ENCODE measurements at regions not wholly inside any gene's neighbourhood (a gene's known extent, or its start where the extent isn't known, plus 50 kb on each side); places are given as distances from the start of the nearest gene placed in this dataset.
"Not testable (repeated sequence)": the region's sequence is repeated elsewhere in the genome, so short reads cannot be mapped to it uniquely, and the experiment has no call there.

GRCh38 chr4:125551967-125552366 lies 237.2 kb downstream of the FAT4 start:
- no peak overlapping the region for H3K4me3 ChIP-seq
- H3K27ac ChIP-seq: no peak overlapping the region

DNA sequence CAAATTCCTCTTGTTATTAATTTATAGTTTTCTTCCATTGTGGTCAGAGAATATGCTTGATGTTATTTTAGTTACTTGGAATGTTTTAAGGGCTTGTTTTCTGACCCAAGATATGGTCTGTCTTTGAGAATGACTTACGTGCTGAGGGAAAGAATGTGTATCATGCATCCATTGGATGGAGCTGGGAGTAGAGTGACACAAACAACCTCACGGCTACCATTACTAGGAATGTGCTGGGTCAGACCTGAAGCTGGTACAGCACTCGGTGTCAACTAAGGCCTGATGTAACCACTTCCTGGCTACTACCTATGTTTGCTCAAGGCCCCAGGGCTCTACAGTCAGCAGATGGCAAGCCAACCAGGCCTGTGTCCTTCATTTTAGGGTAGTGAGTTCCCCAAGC lies 257.8 kb downstream of the FAT4 start:
- no peak overlapping the region for H3K4me3 ChIP-seq
- H3K27ac ChIP-seq: no peak overlapping the region

- H3K4me3 ChIP-seq: no peak overlapping the region
- H3K27ac ChIP-seq: no peak overlapping the region
Measured at GRCh38 chr4:125573368-125573767, 258.6 kb downstream of the FAT4 start.

GRCh38 chr4:125573786-125574185 lies 259.0 kb downstream of the FAT4 start:
- no peak overlapping the region for H3K27ac ChIP-seq

DNA sequence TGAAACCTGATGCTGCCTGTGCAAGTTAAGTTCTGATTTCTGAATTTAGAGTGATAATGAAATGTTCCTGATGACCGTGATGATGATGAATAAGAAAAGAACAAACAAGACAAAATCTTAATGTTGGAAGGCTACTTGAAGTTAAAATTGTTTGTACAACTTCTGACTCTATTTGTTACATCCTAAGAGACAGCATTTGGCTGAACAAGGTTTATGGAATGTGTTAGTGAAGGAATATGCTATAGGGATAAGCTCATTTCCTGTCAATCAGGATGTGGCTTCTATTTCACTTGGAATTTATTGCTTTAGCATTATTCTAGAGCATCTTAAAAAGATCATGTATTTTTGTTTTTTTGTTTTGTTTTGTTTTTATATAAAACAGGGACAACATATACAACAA lies 267.5 kb downstream of the FAT4 start:
- Histone ChIP-seq H3K27ac (no peak overlapping the region), H3K4me3 (no peak overlapping the region)

More at GRCh38 chr4:125573786-125574185, 259.0 kb downstream of the FAT4 start:
- no peak overlapping the region for H3K4me3 ChIP-seq

GRCh38 chr4:125590158-125590557 lies 275.4 kb downstream of the FAT4 start:
- Histone ChIP-seq H3K4me3 (no peak overlapping the region), H3K27ac (no peak overlapping the region)

GRCh38 chr4:125591290-125591689 lies 276.5 kb downstream of the FAT4 start:
- Histone ChIP-seq H3K27ac (no peak overlapping the region), H3K4me3 (no peak overlapping the region)

- H3K27ac ChIP-seq: no peak overlapping the region
- H3K4me3 ChIP-seq: no peak overlapping the region
Measured at GRCh38 chr4:125594056-125594602, 279.4 kb downstream of the FAT4 start.

DNA sequence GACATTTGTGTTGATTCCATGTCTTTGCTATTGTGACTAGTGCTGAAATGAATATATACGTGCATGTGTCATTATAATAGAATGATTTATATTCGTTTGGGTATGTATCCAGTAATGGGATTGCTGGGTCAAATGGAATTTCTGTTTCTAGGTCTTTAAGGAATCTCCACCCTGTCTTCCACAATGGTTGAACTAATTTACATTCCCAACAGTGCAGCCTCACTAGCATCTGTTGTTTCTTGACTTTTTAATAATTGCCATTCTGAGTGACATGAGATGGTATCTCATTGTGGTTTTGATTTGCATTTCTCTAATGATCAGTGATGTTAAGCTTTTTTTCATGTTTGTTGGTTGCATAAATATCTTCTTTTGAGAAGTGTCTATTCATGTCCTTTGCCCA lies 291.2 kb downstream of the FAT4 start:
- not testable (repeated sequence) for H3K4me3 ChIP-seq, H3K27ac ChIP-seq

- peak overlapping the region in 1 of 21 experiments; percentile 39 for H3K27ac ChIP-seq
- H3K4me3 ChIP-seq: no peak overlapping the region
Measured at GRCh38 chr4:125620066-125620860, 305.5 kb downstream of the FAT4 start.

- no peak overlapping the region for H3K27ac ChIP-seq
Measured at GRCh38 chr4:125624951-125625350, 310.2 kb downstream of the FAT4 start.

DNA sequence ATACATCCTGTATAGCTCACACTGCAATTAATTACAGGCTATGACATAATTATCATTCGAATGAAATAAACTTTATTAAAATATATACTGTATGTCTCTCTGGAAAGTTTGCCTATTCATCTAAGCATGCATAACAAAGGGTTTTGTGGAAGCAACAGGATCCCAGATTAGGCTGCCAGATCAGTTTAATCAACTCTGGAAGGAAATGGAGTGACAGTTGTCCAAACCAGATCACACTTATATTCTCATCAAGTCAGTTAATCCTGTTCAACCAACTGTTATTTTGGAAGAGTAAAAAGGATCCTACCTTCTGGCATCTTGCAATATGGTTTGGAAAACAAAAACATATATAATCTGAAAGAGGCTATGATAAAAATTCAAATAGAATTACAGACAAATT lies 312.2 kb downstream of the FAT4 start:
- H3K4me3 ChIP-seq: no peak overlapping the region
- no peak overlapping the region for H3K27ac ChIP-seq

More at GRCh38 chr4:125624951-125625350, 310.2 kb downstream of the FAT4 start:
- no peak overlapping the region for H3K4me3 ChIP-seq

GRCh38 chr4:125639182-125639621 lies 324.4 kb downstream of the FAT4 start:
- H3K27ac ChIP-seq: no peak overlapping the region

GRCh38 chr4:125641611-125642010 lies 326.9 kb downstream of the FAT4 start:
- no peak overlapping the region for H3K4me3 ChIP-seq
- no peak overlapping the region for H3K27ac ChIP-seq

More at GRCh38 chr4:125639182-125639621, 324.4 kb downstream of the FAT4 start:
- no peak overlapping the region for H3K4me3 ChIP-seq

- Histone ChIP-seq H3K27ac (no peak overlapping the region), H3K4me3 (no peak overlapping the region)
Measured at GRCh38 chr4:125642645-125643044, 327.9 kb downstream of the FAT4 start.

- H3K27ac ChIP-seq: no peak overlapping the region
- no peak overlapping the region for H3K4me3 ChIP-seq
Measured at GRCh38 chr4:125649452-125649851, 334.7 kb downstream of the FAT4 start.

DNA sequence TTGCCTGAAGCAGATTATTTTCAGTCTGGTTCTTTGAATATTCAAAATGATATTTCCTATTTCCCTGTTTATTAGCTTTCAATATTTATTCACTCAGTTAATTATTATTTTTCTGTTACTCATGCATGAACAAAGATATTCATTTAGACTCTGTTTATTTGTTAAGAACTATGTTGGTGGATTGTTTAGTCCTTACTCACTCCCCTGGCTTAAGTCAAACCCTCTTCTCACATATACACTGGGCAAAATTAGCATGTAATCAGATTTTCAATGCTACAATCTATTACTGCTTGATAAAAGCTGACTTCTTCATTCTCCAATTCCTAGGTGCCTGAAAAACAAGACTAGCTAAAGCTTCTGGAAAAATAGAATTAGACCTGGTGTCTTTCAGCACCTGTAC lies 335.8 kb downstream of the FAT4 start:
- Histone ChIP-seq H3K4me3 (no peak overlapping the region), H3K27ac (no peak overlapping the region)

GRCh38 chr4:125651707-125652357 lies 337.1 kb downstream of the FAT4 start:
- H3K27ac ChIP-seq, H3K4me3 ChIP-seq: not testable (repeated sequence)

DNA sequence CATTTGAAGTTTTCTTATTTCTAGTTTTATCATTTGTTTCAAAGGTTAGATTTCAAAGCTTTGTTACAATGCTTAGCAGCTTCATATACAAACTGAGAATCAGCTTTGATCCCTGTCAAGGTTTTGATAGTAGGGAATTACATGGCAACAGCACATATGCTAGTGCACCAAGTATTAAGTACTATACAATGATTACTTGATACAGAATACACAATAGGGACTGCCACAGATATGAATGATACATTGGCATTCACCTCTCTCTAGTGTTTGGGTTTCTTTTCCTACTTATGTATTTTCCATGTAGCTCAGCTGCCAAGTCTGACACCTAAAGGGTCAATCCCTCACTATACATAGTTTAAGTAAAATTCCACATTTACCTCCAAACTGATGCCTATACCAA lies 344.0 kb downstream of the FAT4 start:
- Histone ChIP-seq H3K4me3 (no peak overlapping the region), H3K27ac (no peak overlapping the region)

GRCh38 chr4:125663896-125664767 lies 349.4 kb downstream of the FAT4 start:
- Histone ChIP-seq H3K27ac (no peak overlapping the region), H3K4me3 (no peak overlapping the region)
